Bronchial epithelial cell (primary cell): ENCODE measurements at regions not wholly inside any gene's neighbourhood (a gene's known extent, or its start where the extent isn't known, plus 50 kb on each side); places are given as distances from the start of the nearest gene placed in this dataset.

Source experiments
- DNase-seq: peaks from one replicate; pipeline ENCODE4 v3.0.0-alpha.2; 2010; ENCODE audit warnings: low read depth
- FAIRE-seq: peaks from 2 replicates; lab custom pipeline; 2011; peaks lifted over from hg19 to GRCh38; lab: Jason Lieb, UNC
- H3K27me3 ChIP-seq: 2 replicates; pipeline ENCODE4 v1.5.1; 2011; ENCODE audit warnings: low read length; ENCODE audit not compliant: control insufficient read depth, insufficient read depth
- H3K36me3 ChIP-seq: 2 replicates; pipeline ENCODE4 v1.5.1; 2011; ENCODE audit warnings: low read length; ENCODE audit not compliant: control insufficient read depth, insufficient read depth
- H3K4me3 ChIP-seq: 2 replicates; pipeline ENCODE4 v1.5.1; 2011; ENCODE audit warnings: mild to moderate bottlenecking, low read depth, low read length, control low read depth
- CTCF ChIP-seq: IDR thresholded peaks from 2 replicates; pipeline ENCODE4 v1.5.1; 2011; ENCODE audit warnings: mild to moderate bottlenecking, moderate library complexity, low read length, control low read depth, inconsistent platforms; ENCODE audit not compliant: insufficient read depth, severe bottlenecking

GRCh38 chrX:34299451-34299967, 167.4 kb upstream of the FAM47A start:
- no peaks in the 10 kb centered on the region for H3K27me3 ChIP-seq
- no peak for FAIRE-seq
- no peaks in the 10 kb centered on the region for H3K36me3 ChIP-seq
- no peak for TF ChIP-seq CTCF
- no peak for DNase-seq
- H3K4me3 ChIP-seq: no peak overlapping the region

GRCh38 chrX:34294665-34295064, 162.6 kb upstream of the FAM47A start:
- no peak for TF ChIP-seq CTCF
- Histone ChIP-seq H3K36me3 (no peaks in the 10 kb centered on the region), H3K27me3 (no peaks in the 10 kb centered on the region), H3K4me3 (no peak overlapping the region)
- no peak for DNase-seq
- no peak for FAIRE-seq

DNA sequence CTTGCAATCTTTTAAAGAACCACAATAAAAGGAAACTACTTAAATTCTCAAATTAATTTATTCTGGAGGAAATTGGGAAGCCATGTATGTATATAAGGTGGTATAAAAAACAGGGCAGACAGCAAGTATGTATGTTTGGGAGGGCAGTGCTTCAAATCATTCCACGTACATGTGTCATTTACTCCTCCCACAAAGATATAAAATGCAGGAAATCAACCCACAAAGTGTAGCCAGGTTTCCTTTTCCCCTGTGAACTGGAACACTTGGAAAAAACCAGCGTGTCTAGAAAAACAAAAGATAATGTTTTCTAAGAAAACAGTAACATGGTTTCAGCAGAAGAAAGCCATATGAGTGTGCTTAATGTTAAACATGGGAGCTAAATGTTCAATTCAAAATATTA, 156.7 kb upstream of the FAM47A start:
- peak; percentile 3 for DNase-seq
- Histone ChIP-seq H3K27me3 (no peaks in the 10 kb centered on the region), H3K36me3 (no peaks in the 10 kb centered on the region), H3K4me3 (no peak overlapping the region)
- TF ChIP-seq CTCF: no peak
- no peak for FAIRE-seq

DNA sequence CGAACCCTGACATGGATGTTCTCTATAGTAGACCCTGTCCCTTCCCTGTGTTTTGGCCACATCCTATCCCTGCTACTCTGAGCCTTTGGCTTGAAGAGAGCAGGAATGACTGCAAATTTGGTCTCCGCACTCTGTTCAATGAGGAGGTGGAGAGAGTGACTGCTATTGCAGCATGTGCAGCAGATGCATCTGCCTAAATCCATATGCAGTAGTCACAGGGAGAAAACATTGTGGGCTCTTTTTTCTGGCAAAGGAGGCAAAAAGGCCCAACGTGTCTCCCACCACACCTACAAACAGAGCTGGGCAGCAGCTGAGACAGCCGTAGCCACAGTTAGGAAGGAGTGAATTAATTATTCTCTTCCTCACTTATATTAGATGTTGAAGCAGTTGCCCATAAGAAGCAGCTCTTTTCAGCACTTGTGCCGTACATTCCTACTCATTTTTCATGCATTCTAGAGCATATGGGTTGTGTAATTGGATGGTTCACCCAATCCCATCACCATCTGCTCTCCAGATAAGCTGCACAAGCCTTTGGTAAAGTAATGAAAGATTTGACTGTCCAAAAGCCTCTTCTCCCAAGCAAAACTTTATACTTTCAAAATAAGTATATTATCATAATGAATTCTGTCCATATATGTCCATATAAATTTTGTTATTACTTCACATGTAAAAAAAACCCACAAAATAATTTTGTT, 147.9 kb upstream of the FAM47A start:
- no peak for DNase-seq
- Histone ChIP-seq H3K4me3 (no peak overlapping the region), H3K36me3 (no peaks in the 10 kb centered on the region), H3K27me3 (no peaks in the 10 kb centered on the region)
- TF ChIP-seq CTCF: no peak
- FAIRE-seq: no peak

GRCh38 chrX:34275699-34276098, 143.6 kb upstream of the FAM47A start:
- FAIRE-seq (no peak), DNase-seq (peak; percentile 1)
- no peaks in the 10 kb centered on the region for H3K27me3 ChIP-seq
- no peak for TF ChIP-seq CTCF
- no peak overlapping the region for H3K4me3 ChIP-seq
- H3K36me3 ChIP-seq: no peaks in the 10 kb centered on the region

GRCh38 chrX:34270434-34270833, 138.3 kb upstream of the FAM47A start:
- H3K36me3 ChIP-seq: no peaks in the 10 kb centered on the region
- DNase-seq: no peak
- H3K4me3 ChIP-seq: no peak overlapping the region
- no peaks in the 10 kb centered on the region for H3K27me3 ChIP-seq
- no peak for FAIRE-seq
- TF ChIP-seq CTCF: no peak
